UCSD-AML1 (cell line): ENCODE measurements at regions not wholly inside any gene's neighbourhood (a gene's known extent, or its start where the extent isn't known, plus 50 kb on each side); places are given as distances from the start of the nearest gene placed in this dataset.
"Not testable (repeated sequence)": the region's sequence is repeated elsewhere in the genome, so short reads cannot be mapped to it uniquely, and the experiment has no call there.

Experiments used
- DNase-seq: peaks from one replicate; lab custom pipeline; 2025; ENCODE audit not compliant: unreplicated experiment; lab: John Stamatoyannopoulos, UW

- no peak for DNase-seq
Measured at GRCh38 chr9:27672718-27673117, 99.4 kb upstream of the C9orf72 start.

- no peak for DNase-seq
Measured at GRCh38 chr9:27673641-27674040, 100.4 kb upstream of the C9orf72 start.

GRCh38 chr9:27675354-27675753 lies 102.1 kb upstream of the C9orf72 start:
- DNase-seq: no peak

- no peak for DNase-seq
Measured at GRCh38 chr9:27676827-27677226, 103.5 kb upstream of the C9orf72 start.

GRCh38 chr9:27679338-27679737 lies 106.1 kb upstream of the C9orf72 start:
- DNase-seq: no peak

- no peak for DNase-seq
Measured at GRCh38 chr9:27683181-27683580, 109.9 kb upstream of the C9orf72 start.

GRCh38 chr9:27688954-27689353 lies 115.7 kb upstream of the C9orf72 start:
- DNase-seq: no peak

- DNase-seq: not testable (repeated sequence)
Measured at GRCh38 chr9:27690816-27691215, 117.5 kb upstream of the C9orf72 start.

- no peak for DNase-seq
Measured at GRCh38 chr9:27699621-27700020, 126.3 kb upstream of the C9orf72 start.

- peak; percentile 7 for DNase-seq
Measured at GRCh38 chr9:27701016-27701415, 127.7 kb upstream of the C9orf72 start.

- peak; percentile 16 for DNase-seq
Measured at GRCh38 chr9:27701587-27701986, 128.3 kb upstream of the C9orf72 start.

GRCh38 chr9:27703216-27703980 lies 130.1 kb upstream of the C9orf72 start:
- no peak for DNase-seq

GRCh38 chr9:27711241-27711640 lies 138.0 kb upstream of the C9orf72 start:
- DNase-seq: no peak

- DNase-seq: no peak
Measured at GRCh38 chr9:27712806-27713205, 139.5 kb upstream of the C9orf72 start.

- no peak for DNase-seq
Measured at GRCh38 chr9:27714388-27714787, 141.1 kb upstream of the C9orf72 start.

GRCh38 chr9:27715651-27716050 lies 142.4 kb upstream of the C9orf72 start:
- peak; percentile 7 for DNase-seq

- no peak for DNase-seq
Measured at GRCh38 chr9:27717991-27718390, 144.7 kb upstream of the C9orf72 start.

GRCh38 chr9:27719711-27720110 lies 146.4 kb upstream of the C9orf72 start:
- no peak for DNase-seq

- no peak for DNase-seq
Measured at GRCh38 chr9:27722866-27723265, 149.6 kb upstream of the C9orf72 start.

GRCh38 chr9:27726244-27727081 lies 153.2 kb upstream of the C9orf72 start:
- DNase-seq: peak; percentile 53

- DNase-seq: no peak
Measured at GRCh38 chr9:27732494-27732893, 159.2 kb upstream of the C9orf72 start.

GRCh38 chr9:27743490-27743889 lies 170.2 kb upstream of the C9orf72 start:
- DNase-seq: no peak
